ENCODE measurements at regions not wholly inside any gene's neighbourhood (a gene's known extent, or its start where the extent isn't known, plus 50 kb on each side); places are given as distances from the start of the nearest gene placed in this dataset.

DNA sequence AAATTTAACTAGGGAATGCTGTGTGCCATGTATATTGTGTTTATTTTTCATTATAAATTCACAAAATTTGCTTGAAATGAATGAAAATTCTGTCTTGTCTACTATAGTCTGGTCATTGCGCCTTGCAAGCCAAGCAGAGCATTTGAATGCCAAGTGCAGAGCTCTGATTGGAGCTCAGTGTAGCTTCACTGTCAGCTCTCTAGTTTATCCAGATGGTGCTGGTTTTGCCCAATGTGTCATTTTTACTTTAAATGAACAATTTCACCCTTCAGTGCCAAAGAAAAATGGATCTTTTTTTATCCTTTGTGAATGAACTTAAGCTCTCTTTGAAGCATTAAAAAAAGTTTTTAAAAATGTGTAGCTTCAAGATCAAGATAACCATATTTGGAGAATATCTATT lies 225.6 kb upstream of the CACNA2D1 start:
- FAIRE-seq (no peak), DNase-seq (ENCODE audit: low read depth) (no peak)
- Histone ChIP-seq H3K79me2 (ENCODE audit: insufficient read depth, low read length) (no peaks in the 10 kb centered on the region), H3K4me1 (ENCODE audit: insufficient read depth, low read length) (no peaks in the 10 kb centered on the region), H3K4me3 (ENCODE audit: insufficient read depth, low read depth, low read length) (no peak overlapping the region), H4K20me1 (ENCODE audit: insufficient read depth, low read length) (no peaks in the 10 kb centered on the region), H3K36me3 (ENCODE audit: insufficient read depth, low read length) (no peaks in the 10 kb centered on the region), H3K9ac (ENCODE audit: low read length) (no peak overlapping the region), H3K27ac (ENCODE audit: low read depth, low read length) (no peak overlapping the region), H2AFZ (ENCODE audit: low read depth, low read length) (no peak overlapping the region), H3K9me3 (ENCODE audit: insufficient read depth, low read depth, low read length) (no peaks in the 10 kb centered on the region), H3K4me2 (ENCODE audit: low read length) (no peak overlapping the region), H3K27me3 (ENCODE audit: insufficient read depth, low read length) (no peaks in the 10 kb centered on the region)
- Mint-ChIP-seq H3K4me1 (ENCODE audit: low read depth, unreplicated experiment) (peaks cover 5% of the 10 kb centered on the region), H3K9me3 (ENCODE audit: unreplicated experiment) (no peaks in the 10 kb centered on the region), H3K27me3 (ENCODE audit: low read depth, unreplicated experiment) (no peaks in the 10 kb centered on the region), H3K4me3 (ENCODE audit: unreplicated experiment) (no peak overlapping the region), H3K27ac (ENCODE audit: unreplicated experiment) (no peak overlapping the region), H3K36me3 (ENCODE audit: low read depth, unreplicated experiment) (no peaks in the 10 kb centered on the region)
- TF ChIP-seq EZH2 (IDR thresholded peaks at IDR 0.05; ENCODE audit: insufficient read depth, low read length), result no peak
- TF ChIP-seq, protein P1, sequence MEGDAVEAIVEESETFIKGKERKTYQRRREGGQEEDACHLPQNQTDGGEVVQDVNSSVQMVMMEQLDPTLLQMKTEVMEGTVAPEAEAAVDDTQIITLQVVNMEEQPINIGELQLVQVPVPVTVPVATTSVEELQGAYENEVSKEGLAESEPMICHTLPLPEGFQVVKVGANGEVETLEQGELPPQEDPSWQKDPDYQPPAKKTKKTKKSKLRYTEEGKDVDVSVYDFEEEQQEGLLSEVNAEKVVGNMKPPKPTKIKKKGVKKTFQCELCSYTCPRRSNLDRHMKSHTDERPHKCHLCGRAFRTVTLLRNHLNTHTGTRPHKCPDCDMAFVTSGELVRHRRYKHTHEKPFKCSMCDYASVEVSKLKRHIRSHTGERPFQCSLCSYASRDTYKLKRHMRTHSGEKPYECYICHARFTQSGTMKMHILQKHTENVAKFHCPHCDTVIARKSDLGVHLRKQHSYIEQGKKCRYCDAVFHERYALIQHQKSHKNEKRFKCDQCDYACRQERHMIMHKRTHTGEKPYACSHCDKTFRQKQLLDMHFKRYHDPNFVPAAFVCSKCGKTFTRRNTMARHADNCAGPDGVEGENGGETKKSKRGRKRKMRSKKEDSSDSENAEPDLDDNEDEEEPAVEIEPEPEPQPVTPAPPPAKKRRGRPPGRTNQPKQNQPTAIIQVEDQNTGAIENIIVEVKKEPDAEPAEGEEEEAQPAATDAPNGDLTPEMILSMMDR (IDR thresholded peaks at IDR 0.05; ENCODE audit: insufficient read depth, low read depth, low read length), result no peak

DNA sequence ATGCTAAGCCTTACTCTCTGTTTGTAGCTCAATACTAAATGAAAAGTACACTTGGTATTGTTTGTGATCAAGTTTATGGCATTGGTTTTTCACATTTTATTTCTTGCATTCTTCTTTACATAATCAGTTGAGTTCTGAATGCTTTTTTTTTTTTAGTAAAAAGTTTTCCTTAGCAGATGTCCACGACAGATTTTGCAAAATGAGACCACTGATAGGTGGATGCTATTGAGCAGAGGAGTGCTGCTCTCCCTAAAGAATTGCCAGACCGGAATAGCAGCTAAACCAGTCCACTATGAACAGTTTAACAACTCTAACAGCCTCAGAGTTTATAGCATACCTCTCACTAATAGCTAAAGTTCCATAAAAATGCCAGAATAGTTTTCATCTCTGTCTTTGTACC lies 225.1 kb upstream of the CACNA2D1 start:
- H2AFZ ChIP-seq (ENCODE audit: low read depth, low read length), result no peak overlapping the region
- H3K36me3 ChIP-seq (ENCODE audit: insufficient read depth, low read length), result no peaks in the 10 kb centered on the region
- Mint-ChIP-seq H3K4me1 (ENCODE audit: low read depth, unreplicated experiment) (peaks cover 5% of the 10 kb centered on the region), H3K36me3 (ENCODE audit: low read depth, unreplicated experiment) (no peaks in the 10 kb centered on the region), H3K27ac (ENCODE audit: unreplicated experiment) (no peak overlapping the region), H3K9me3 (ENCODE audit: unreplicated experiment) (no peaks in the 10 kb centered on the region), H3K4me3 (ENCODE audit: unreplicated experiment) (no peak overlapping the region), H3K27me3 (ENCODE audit: low read depth, unreplicated experiment) (no peaks in the 10 kb centered on the region)
- TF ChIP-seq, protein P1 (IDR thresholded peaks at IDR 0.05; ENCODE audit: insufficient read depth, low read depth, low read length), result no peak
- no peak for TF ChIP-seq EZH2 (IDR thresholded peaks at IDR 0.05; ENCODE audit: insufficient read depth, low read length)
- H3K4me3 ChIP-seq (ENCODE audit: insufficient read depth, low read depth, low read length), result no peak overlapping the region
- no peaks in the 10 kb centered on the region for H3K79me2 ChIP-seq (ENCODE audit: insufficient read depth, low read length)
- no peaks in the 10 kb centered on the region for H3K4me1 ChIP-seq (ENCODE audit: insufficient read depth, low read length)
- no peak overlapping the region for H3K27ac ChIP-seq (ENCODE audit: low read depth, low read length)
- H3K4me2 ChIP-seq (ENCODE audit: low read length), result no peak overlapping the region
- H4K20me1 ChIP-seq (ENCODE audit: insufficient read depth, low read length), result no peaks in the 10 kb centered on the region
- no peaks in the 10 kb centered on the region for H3K27me3 ChIP-seq (ENCODE audit: insufficient read depth, low read length)
- H3K9me3 ChIP-seq (ENCODE audit: insufficient read depth, low read depth, low read length), result no peaks in the 10 kb centered on the region
- DNase-seq (ENCODE audit: low read depth) (no peak), FAIRE-seq (no peak)
- no peak overlapping the region for H3K9ac ChIP-seq (ENCODE audit: low read length)

DNA sequence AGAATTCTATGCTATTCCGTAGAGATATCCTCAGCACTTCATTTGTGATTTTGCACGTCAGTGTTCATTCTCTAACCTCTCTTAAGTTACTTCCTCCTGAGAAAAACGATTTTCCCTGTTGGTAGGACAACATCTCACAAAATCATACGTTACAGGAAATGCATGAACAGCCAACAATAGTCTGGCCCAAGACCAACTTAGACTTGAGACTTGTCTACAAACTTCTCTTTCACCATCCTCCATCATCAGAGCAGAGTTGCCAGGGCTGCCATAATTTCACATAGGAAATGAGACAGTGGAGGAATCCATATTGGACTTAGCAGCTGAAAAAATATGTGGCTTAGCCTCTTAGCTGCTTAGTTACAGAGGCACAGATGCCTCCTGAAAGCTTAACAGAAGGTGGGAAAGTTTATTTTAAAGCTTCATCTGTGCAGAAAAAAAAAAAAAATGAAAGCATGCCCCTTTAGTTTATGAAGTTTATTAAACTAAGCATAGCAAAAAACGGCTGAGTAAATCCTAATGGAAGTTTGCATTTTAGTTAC lies 222.5 kb upstream of the CACNA2D1 start:
- DNase-seq (ENCODE audit: low read depth) (no peak), FAIRE-seq (no peak)
- Mint-ChIP-seq H3K9me3 (ENCODE audit: unreplicated experiment) (no peaks in the 10 kb centered on the region), H3K27ac (ENCODE audit: unreplicated experiment) (no peak overlapping the region), H3K36me3 (ENCODE audit: low read depth, unreplicated experiment) (no peaks in the 10 kb centered on the region), H3K4me1 (ENCODE audit: low read depth, unreplicated experiment) (no peaks in the 10 kb centered on the region), H3K27me3 (ENCODE audit: low read depth, unreplicated experiment) (no peaks in the 10 kb centered on the region), H3K4me3 (ENCODE audit: unreplicated experiment) (no peak overlapping the region)
- H3K4me2 ChIP-seq (ENCODE audit: low read length), result no peak overlapping the region
- H3K9ac ChIP-seq (ENCODE audit: low read length), result no peak overlapping the region
- no peaks in the 10 kb centered on the region for H4K20me1 ChIP-seq (ENCODE audit: insufficient read depth, low read length)
- H3K9me3 ChIP-seq (ENCODE audit: insufficient read depth, low read depth, low read length), result no peaks in the 10 kb centered on the region
- no peak overlapping the region for H3K4me3 ChIP-seq (ENCODE audit: insufficient read depth, low read depth, low read length)
- no peaks in the 10 kb centered on the region for H3K36me3 ChIP-seq (ENCODE audit: insufficient read depth, low read length)
- no peaks in the 10 kb centered on the region for H3K27me3 ChIP-seq (ENCODE audit: insufficient read depth, low read length)
- no peaks in the 10 kb centered on the region for H3K79me2 ChIP-seq (ENCODE audit: insufficient read depth, low read length)
- TF ChIP-seq EZH2 (IDR thresholded peaks at IDR 0.05; ENCODE audit: insufficient read depth, low read length), result no peak
- TF ChIP-seq, protein P1 (IDR thresholded peaks at IDR 0.05; ENCODE audit: insufficient read depth, low read depth, low read length), result no peak
- no peaks in the 10 kb centered on the region for H3K4me1 ChIP-seq (ENCODE audit: insufficient read depth, low read length)
- H3K27ac ChIP-seq (ENCODE audit: low read depth, low read length), result no peak overlapping the region
- H2AFZ ChIP-seq (ENCODE audit: low read depth, low read length), result no peak overlapping the region
